ENCODE measurements at regions not wholly inside any gene's neighbourhood (a gene's known extent, or its start where the extent isn't known, plus 50 kb on each side); places are given as distances from the start of the nearest gene placed in this dataset.

DNA sequence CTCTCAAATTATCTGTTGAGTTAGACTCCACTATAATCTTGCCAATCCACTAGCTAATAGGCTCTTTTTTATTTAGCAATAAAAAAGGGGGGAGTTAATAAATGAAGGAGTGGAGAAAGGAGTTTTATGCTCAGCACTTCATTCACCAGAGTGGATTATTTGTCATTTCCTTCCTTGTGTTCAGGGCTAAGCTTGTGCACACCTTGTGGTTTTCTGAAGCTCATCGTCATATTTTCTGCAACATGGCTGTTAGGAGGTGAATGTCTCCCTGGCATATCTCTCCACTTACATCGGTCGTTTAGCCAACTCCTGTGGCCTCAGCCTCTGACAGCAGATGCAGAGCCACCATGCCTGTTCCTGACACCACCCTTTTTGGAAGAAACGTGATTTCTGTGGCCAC is 83.9 kb upstream of the MTNR1B start:
- no peak overlapping the region for H3K27ac ChIP-seq (ENCODE audit: low read depth, low read length)
- H3K9me3 ChIP-seq (ENCODE audit: control insufficient read depth in 1 of 2, low read length in 2 of 2): no peaks in the 10 kb centered on the region
- H3K4me3 ChIP-seq (ENCODE audit: low read depth in 1 of 2, low read length in 2 of 2): no peak overlapping the region
- no peaks in the 10 kb centered on the region for H3K4me1 ChIP-seq (ENCODE audit: control insufficient read depth in 1 of 2, insufficient read depth in 2 of 2, low read length in 2 of 2)
- no peak overlapping the region for H3K9ac ChIP-seq (ENCODE audit: low read depth in 1 of 2, low read length in 2 of 2)
- no peaks in the 10 kb centered on the region for H3K36me3 ChIP-seq (ENCODE audit: control insufficient read depth in 1 of 2, insufficient read depth in 2 of 2, low read length in 2 of 2)
- H3K27me3 ChIP-seq (ENCODE audit: control insufficient read depth in 1 of 2, insufficient read depth in 2 of 2, low read length in 2 of 2): no peaks in the 10 kb centered on the region

DNA sequence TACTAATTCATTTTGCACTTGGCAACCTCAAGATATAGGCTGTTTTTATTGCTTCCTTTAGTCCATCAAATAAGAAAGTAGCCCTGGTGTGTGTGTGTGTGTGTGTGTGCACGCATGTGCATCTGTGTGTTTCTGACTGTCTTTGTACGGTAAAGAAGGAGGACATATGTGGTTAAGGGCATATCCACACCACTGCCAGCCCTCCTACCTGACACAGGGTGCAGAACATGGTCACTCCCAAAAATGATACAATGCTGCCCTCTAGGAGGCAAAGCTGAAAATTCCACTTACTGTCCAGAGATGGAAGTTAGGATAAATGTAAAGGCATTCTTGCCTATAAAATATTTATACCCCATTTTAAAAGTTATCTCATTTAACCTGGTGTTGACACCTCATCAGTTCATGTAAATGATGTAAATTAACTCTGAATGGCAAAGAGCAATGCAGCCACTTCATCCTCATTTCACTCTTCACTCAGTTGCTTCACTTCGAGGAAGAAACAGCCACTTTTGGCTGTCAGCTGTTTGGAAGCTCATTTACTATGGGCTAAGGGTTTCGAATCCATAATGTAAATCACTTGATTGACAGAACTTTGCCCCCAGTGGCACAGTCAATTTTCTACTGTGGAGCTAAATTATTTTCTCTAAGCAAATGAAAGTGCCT is 83.1 kb upstream of the MTNR1B start:
- no peaks in the 10 kb centered on the region for H3K4me1 ChIP-seq (ENCODE audit: control insufficient read depth in 1 of 2, insufficient read depth in 2 of 2, low read length in 2 of 2)

DNA sequence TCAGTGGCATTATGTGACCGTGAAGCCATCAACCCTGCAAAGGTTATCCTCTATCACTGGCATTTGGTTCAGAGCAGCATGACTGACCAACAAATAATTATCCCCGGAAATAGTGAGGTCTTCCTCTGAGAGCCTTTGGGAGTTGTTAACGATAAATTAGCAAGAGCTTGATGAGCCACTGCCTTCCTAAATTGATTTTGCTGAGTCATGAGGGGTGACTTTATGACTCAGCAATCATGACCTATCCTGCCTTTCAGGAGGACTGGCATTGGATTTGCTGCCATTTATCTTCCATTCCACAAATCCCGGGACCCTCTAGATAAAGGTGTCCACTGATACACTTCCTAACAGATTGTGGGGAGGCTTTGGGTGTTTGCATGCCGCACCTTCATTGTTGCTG is 80.8 kb upstream of the MTNR1B start:
- H3K4me3 ChIP-seq (ENCODE audit: low read depth in 1 of 2, low read length in 2 of 2): no peak overlapping the region

More for the DNA sequence above, 83.1 kb upstream of the MTNR1B start:
- no peak overlapping the region for H3K27ac ChIP-seq (ENCODE audit: low read depth, low read length)
- no peak overlapping the region for H3K4me3 ChIP-seq (ENCODE audit: low read depth in 1 of 2, low read length in 2 of 2)
- no peak overlapping the region for H3K9ac ChIP-seq (ENCODE audit: low read depth in 1 of 2, low read length in 2 of 2)
- H3K9me3 ChIP-seq (ENCODE audit: control insufficient read depth in 1 of 2, low read length in 2 of 2): no peaks in the 10 kb centered on the region
- no peaks in the 10 kb centered on the region for H3K36me3 ChIP-seq (ENCODE audit: control insufficient read depth in 1 of 2, insufficient read depth in 2 of 2, low read length in 2 of 2)
- H3K27me3 ChIP-seq (ENCODE audit: control insufficient read depth in 1 of 2, insufficient read depth in 2 of 2, low read length in 2 of 2): no peaks in the 10 kb centered on the region

DNA sequence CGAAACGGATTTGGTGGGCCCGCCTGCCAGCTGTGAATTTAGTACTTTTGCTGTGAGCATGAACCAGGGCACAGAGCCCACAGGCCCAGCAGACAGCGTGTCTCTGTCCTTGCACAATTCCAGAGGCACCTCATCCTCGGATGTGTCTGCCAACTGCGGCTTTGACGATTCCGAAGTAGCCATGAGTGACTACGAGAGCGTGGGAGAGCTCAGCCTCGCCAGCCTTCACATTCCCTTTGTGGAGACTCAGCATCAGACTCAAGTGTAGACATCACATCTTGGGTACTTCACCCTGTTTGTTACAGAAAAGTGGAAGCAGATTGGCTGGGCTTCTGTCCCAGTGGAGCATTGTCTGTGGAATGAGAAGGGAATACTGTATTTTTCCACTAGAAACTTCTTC is 78.6 kb upstream of the MTNR1B start:
- Histone ChIP-seq H3K9ac (ENCODE audit: low read depth in 1 of 2, low read length in 2 of 2) (no peak overlapping the region), H3K4me1 (ENCODE audit: control insufficient read depth in 1 of 2, insufficient read depth in 2 of 2, low read length in 2 of 2) (no peaks in the 10 kb centered on the region), H3K4me3 (ENCODE audit: low read depth in 1 of 2, low read length in 2 of 2) (no peak overlapping the region), H3K27ac (ENCODE audit: low read depth, low read length) (no peak overlapping the region), H3K27me3 (ENCODE audit: control insufficient read depth in 1 of 2, insufficient read depth in 2 of 2, low read length in 2 of 2) (no peaks in the 10 kb centered on the region), H3K36me3 (ENCODE audit: control insufficient read depth in 1 of 2, insufficient read depth in 2 of 2, low read length in 2 of 2) (no peaks in the 10 kb centered on the region), H3K9me3 (ENCODE audit: control insufficient read depth in 1 of 2, low read length in 2 of 2) (no peaks in the 10 kb centered on the region)

More for the DNA sequence above, 80.8 kb upstream of the MTNR1B start:
- Histone ChIP-seq H3K4me1 (ENCODE audit: control insufficient read depth in 1 of 2, insufficient read depth in 2 of 2, low read length in 2 of 2) (no peaks in the 10 kb centered on the region), H3K27ac (ENCODE audit: low read depth, low read length) (no peak overlapping the region), H3K9me3 (ENCODE audit: control insufficient read depth in 1 of 2, low read length in 2 of 2) (no peaks in the 10 kb centered on the region), H3K27me3 (ENCODE audit: control insufficient read depth in 1 of 2, insufficient read depth in 2 of 2, low read length in 2 of 2) (no peaks in the 10 kb centered on the region), H3K9ac (ENCODE audit: low read depth in 1 of 2, low read length in 2 of 2) (no peak overlapping the region), H3K36me3 (ENCODE audit: control insufficient read depth in 1 of 2, insufficient read depth in 2 of 2, low read length in 2 of 2) (no peaks in the 10 kb centered on the region)

DNA sequence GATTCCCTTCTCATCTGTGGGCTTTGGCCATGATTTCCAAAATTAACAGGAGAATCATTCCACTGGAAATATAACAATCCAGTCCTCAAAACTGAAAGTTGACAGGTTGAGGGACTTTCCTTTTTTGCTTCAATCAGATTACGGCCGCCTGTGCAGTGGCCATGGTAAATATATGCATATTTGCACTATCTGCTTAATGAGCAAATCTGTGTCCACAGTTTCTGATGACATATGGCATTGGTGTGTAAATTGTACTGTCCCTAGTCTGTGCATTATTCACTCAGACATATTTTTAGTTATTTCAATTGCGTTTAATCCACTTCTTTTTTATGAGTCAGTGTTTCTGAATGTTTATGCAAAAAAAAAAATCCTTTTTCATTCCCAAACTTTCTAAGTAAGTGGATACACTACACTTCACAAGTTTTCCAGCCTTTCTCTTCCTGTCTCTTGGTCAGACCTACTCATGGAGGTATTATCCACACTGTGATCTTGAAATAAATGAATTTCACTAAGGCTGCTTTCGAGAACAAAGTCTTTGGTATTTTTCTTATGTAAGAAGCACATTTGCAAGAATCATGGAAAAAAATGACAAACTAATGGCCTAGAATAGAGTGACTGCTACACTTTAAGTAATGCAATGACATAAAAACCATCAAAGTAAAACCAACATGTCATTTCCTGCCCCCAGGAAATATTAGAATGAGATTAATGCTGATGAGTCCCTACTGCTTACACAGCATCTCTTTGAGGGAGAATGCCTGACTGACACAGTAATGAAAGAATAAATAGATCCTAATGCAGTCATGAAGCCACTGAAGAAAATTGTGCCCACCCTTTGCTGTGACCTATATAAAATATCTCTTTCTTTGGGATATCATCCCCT is 76.4 kb upstream of the MTNR1B start:
- H3K27me3 ChIP-seq (ENCODE audit: control insufficient read depth in 1 of 2, insufficient read depth in 2 of 2, low read length in 2 of 2): no peaks in the 10 kb centered on the region
- H3K9me3 ChIP-seq (ENCODE audit: control insufficient read depth in 1 of 2, low read length in 2 of 2): no peaks in the 10 kb centered on the region
- H3K36me3 ChIP-seq (ENCODE audit: control insufficient read depth in 1 of 2, insufficient read depth in 2 of 2, low read length in 2 of 2): no peaks in the 10 kb centered on the region
- no peaks in the 10 kb centered on the region for H3K4me1 ChIP-seq (ENCODE audit: control insufficient read depth in 1 of 2, insufficient read depth in 2 of 2, low read length in 2 of 2)
- no peak overlapping the region for H3K4me3 ChIP-seq (ENCODE audit: low read depth in 1 of 2, low read length in 2 of 2)
- H3K27ac ChIP-seq (ENCODE audit: low read depth, low read length): no peak overlapping the region
- no peak overlapping the region for H3K9ac ChIP-seq (ENCODE audit: low read depth in 1 of 2, low read length in 2 of 2)

DNA sequence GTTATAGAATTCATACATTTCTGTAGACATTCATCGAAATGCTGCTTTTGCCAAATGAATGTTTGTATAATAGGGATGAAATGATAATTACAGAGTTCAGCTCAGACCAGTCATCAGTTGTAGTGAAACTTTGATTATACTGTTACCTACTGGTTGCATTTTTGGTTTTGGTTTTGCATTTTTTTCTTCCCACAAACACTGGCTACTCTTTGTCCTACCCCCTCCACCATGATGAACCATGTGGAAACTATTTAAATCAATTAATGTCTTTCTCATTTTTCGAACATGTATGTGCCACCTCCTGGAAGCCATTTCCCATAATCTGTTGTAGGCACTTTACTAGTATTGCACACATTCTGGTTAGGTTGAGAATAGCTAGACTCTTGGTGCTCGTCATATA is 75.3 kb upstream of the MTNR1B start:
- H3K9ac ChIP-seq (ENCODE audit: low read depth in 1 of 2, low read length in 2 of 2): no peak overlapping the region
- no peaks in the 10 kb centered on the region for H3K27me3 ChIP-seq (ENCODE audit: control insufficient read depth in 1 of 2, insufficient read depth in 2 of 2, low read length in 2 of 2)
- no peaks in the 10 kb centered on the region for H3K4me1 ChIP-seq (ENCODE audit: control insufficient read depth in 1 of 2, insufficient read depth in 2 of 2, low read length in 2 of 2)
- no peak overlapping the region for H3K4me3 ChIP-seq (ENCODE audit: low read depth in 1 of 2, low read length in 2 of 2)
- H3K36me3 ChIP-seq (ENCODE audit: control insufficient read depth in 1 of 2, insufficient read depth in 2 of 2, low read length in 2 of 2): no peaks in the 10 kb centered on the region
- no peaks in the 10 kb centered on the region for H3K9me3 ChIP-seq (ENCODE audit: control insufficient read depth in 1 of 2, low read length in 2 of 2)
- H3K27ac ChIP-seq (ENCODE audit: low read depth, low read length): no peak overlapping the region

DNA sequence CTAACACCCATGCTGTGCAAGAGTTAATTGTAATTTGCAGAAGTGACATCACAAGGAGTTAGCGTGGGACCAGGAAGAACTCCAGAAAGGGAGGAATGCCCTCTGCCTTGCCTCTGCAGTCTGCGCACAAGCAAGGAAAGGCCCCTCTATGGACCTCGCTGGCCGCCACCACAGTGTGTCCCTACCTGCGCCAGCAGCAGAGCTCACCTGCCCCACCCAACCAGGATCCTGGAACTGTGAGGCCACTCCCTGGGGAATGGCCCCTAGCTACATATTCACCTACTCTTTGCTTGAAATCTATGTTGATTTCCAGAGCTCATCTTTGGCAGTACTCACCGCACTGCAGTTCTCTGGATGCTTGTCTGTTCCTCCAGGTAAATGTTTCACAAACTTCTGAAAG is 72.0 kb upstream of the MTNR1B start:
- Histone ChIP-seq H3K9ac (ENCODE audit: low read depth in 1 of 2, low read length in 2 of 2) (no peak overlapping the region), H3K27me3 (ENCODE audit: control insufficient read depth in 1 of 2, insufficient read depth in 2 of 2, low read length in 2 of 2) (no peaks in the 10 kb centered on the region), H3K4me3 (ENCODE audit: low read depth in 1 of 2, low read length in 2 of 2) (no peak overlapping the region), H3K36me3 (ENCODE audit: control insufficient read depth in 1 of 2, insufficient read depth in 2 of 2, low read length in 2 of 2) (no peaks in the 10 kb centered on the region), H3K4me1 (ENCODE audit: control insufficient read depth in 1 of 2, insufficient read depth in 2 of 2, low read length in 2 of 2) (no peaks in the 10 kb centered on the region), H3K9me3 (ENCODE audit: control insufficient read depth in 1 of 2, low read length in 2 of 2) (no peaks in the 10 kb centered on the region), H3K27ac (ENCODE audit: low read depth, low read length) (no peak overlapping the region)

DNA sequence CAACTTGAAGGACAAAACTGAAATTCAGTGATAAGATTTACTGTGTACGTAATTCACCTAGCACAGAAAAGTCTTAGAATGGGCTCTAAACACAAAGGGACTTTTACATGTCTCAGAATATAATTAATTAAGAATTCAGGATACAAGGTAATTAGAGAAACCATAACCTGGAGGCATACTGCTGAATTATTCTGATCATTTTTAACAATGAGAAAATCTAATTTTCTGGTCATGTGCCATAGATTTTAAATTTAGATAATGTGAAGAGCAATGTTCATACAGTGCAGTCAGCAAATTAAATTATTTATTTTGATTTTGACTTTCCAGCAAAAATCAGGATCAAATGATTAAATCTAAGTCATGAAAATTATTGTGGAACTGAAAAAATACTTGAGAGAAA is 67.0 kb upstream of the MTNR1B start:
- H3K9me3 ChIP-seq (ENCODE audit: control insufficient read depth in 1 of 2, low read length in 2 of 2): no peaks in the 10 kb centered on the region

DNA sequence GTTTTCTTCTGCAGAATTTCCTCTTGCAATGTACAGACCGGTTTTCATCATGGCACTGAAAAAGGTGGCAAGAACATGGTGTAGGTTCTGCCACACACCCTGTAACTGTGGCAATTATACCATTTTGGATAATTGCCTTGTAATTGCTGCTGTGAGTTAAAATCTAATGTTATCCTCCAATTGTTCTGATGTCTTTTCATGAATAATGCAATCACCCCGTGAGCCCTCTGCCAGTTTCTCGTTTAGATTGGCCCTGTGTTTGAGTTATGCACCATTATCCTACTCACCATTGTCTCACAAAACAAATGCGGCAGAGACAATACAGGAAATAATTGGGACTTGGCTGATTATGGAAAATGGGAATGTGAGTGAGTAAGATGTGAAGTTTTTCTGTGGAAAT is 61.8 kb upstream of the MTNR1B start:
- Histone ChIP-seq H3K27ac (ENCODE audit: low read depth, low read length) (no peak overlapping the region), H3K9me3 (ENCODE audit: control insufficient read depth in 1 of 2, low read length in 2 of 2) (no peaks in the 10 kb centered on the region), H3K4me3 (ENCODE audit: low read depth in 1 of 2, low read length in 2 of 2) (no peak overlapping the region), H3K27me3 (ENCODE audit: control insufficient read depth in 1 of 2, insufficient read depth in 2 of 2, low read length in 2 of 2) (no peaks in the 10 kb centered on the region), H3K4me1 (ENCODE audit: control insufficient read depth in 1 of 2, insufficient read depth in 2 of 2, low read length in 2 of 2) (no peaks in the 10 kb centered on the region), H3K36me3 (ENCODE audit: control insufficient read depth in 1 of 2, insufficient read depth in 2 of 2, low read length in 2 of 2) (no peaks in the 10 kb centered on the region), H3K9ac (ENCODE audit: low read depth in 1 of 2, low read length in 2 of 2) (no peak overlapping the region)

More for the DNA sequence above, 67.0 kb upstream of the MTNR1B start:
- Histone ChIP-seq H3K4me3 (ENCODE audit: low read depth in 1 of 2, low read length in 2 of 2) (no peak overlapping the region), H3K9ac (ENCODE audit: low read depth in 1 of 2, low read length in 2 of 2) (no peak overlapping the region), H3K4me1 (ENCODE audit: control insufficient read depth in 1 of 2, insufficient read depth in 2 of 2, low read length in 2 of 2) (no peaks in the 10 kb centered on the region), H3K27ac (ENCODE audit: low read depth, low read length) (no peak overlapping the region), H3K27me3 (ENCODE audit: control insufficient read depth in 1 of 2, insufficient read depth in 2 of 2, low read length in 2 of 2) (no peaks in the 10 kb centered on the region), H3K36me3 (ENCODE audit: control insufficient read depth in 1 of 2, insufficient read depth in 2 of 2, low read length in 2 of 2) (no peaks in the 10 kb centered on the region)

DNA sequence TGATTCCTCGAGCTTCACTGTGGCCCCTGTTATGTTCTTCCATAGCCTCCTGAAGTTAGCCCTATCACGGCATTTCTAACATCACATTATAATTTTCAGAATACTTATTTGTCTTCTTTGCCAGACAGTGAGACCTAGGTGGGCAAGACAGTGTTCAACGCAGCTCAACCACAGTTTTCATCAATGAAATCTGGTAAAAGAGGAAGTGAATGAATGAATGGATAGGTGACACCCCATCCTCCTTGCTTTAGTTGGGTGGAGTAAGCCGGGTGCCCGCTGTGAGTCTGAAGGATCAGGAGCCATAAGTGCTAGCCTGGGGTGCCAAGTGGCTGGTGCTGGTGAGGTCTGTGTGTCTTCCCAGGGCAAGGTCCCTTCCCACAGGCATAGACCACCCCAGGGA is 60.2 kb upstream of the MTNR1B start:
- Histone ChIP-seq H3K4me3 (ENCODE audit: low read depth in 1 of 2, low read length in 2 of 2) (no peak overlapping the region), H3K27ac (ENCODE audit: low read depth, low read length) (no peak overlapping the region)

More for the DNA sequence above, 60.2 kb upstream of the MTNR1B start:
- Histone ChIP-seq H3K9ac (ENCODE audit: low read depth in 1 of 2, low read length in 2 of 2) (no peak overlapping the region), H3K9me3 (ENCODE audit: control insufficient read depth in 1 of 2, low read length in 2 of 2) (no peaks in the 10 kb centered on the region), H3K4me1 (ENCODE audit: control insufficient read depth in 1 of 2, insufficient read depth in 2 of 2, low read length in 2 of 2) (no peaks in the 10 kb centered on the region), H3K36me3 (ENCODE audit: control insufficient read depth in 1 of 2, insufficient read depth in 2 of 2, low read length in 2 of 2) (no peaks in the 10 kb centered on the region), H3K27me3 (ENCODE audit: control insufficient read depth in 1 of 2, insufficient read depth in 2 of 2, low read length in 2 of 2) (no peaks in the 10 kb centered on the region)
